ENCODE measurements at regions not wholly inside any gene's neighbourhood (a gene's known extent, or its start where the extent isn't known, plus 50 kb on each side); places are given as distances from the start of the nearest gene placed in this dataset.
"Not testable (repeated sequence)": the region's sequence is repeated elsewhere in the genome, so short reads cannot be mapped to it uniquely, and the experiment has no call there.

DNA sequence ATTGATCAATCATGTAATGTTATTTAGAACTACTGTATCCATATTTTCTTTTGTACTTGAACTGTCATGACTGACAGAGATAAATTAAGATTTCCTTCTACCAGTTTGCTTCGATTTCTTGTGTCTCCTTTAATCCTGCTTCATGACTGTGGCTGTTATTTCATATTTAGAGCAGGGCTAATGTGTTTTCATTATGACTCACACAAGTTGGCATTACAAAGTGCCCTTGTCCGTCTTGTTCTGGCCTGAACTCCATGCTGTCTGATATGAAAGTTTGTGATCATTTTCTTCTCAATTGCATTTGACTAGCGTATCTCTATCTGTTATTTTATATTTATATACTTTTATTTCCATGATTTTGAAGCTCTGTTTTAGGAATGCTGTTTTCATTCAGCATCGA lies 344.1 kb upstream of the PRKCQ start:
- Histone ChIP-seq H3K4me1 (ENCODE audit: control extremely low read depth in 1 of 4, control insufficient read depth in 4 of 4, insufficient read depth in 4 of 4, low read length in 3 of 4) (peaks cover 27 to 64% (median 50%) of the 10 kb centered on the region in 4 experiments), H3K27me3 (replicated peaks in 2 of 5; ENCODE audit: control insufficient read depth in 4 of 5, insufficient read depth in 5 of 5, low read length in 4 of 5) (no peaks in the 10 kb centered on the region), H3K27ac (ENCODE audit: insufficient read depth in 1 of 2, low read depth in 1 of 2, low read length in 2 of 2, poor library complexity in 1 of 2, severe bottlenecking in 2 of 2) (no peak overlapping the region), H3K9me3 (ENCODE audit: control extremely low read depth in 1 of 5, control insufficient read depth in 4 of 5, insufficient read depth in 2 of 5, low read depth in 1 of 5, low read length in 4 of 5) (no peaks in the 10 kb centered on the region), H3K36me3 (ENCODE audit: control insufficient read depth in 4 of 4, insufficient read depth in 4 of 4, low read length in 3 of 4) (no peaks in the 10 kb centered on the region), H3K4me3 (ENCODE audit: control insufficient read depth in 1 of 7, extremely low read depth in 1 of 7, insufficient read depth in 4 of 7, low read depth in 2 of 7, low read length in 6 of 7) (no peak overlapping the region)
- no CpG with 5 or more reads among the region's 4 CpGs for WGBS (ENCODE audit: insufficient coverage)
- CTCF ChIA-PET = interaction anchor here (1.1 kb wide), 1 partner anchor 8 kb away, joined by 5 read pairs; no protein-coding TSS in a partner anchor
- POLR2A ChIA-PET = interaction anchor here (0.5 kb wide), 1 partner anchor 767 kb away, joined by 5 read pairs; no protein-coding TSS in a partner anchor
- DNase-seq = peak in 1 of 3 donors; percentile 39

- H3K27me3 ChIP-seq (replicated peaks in 2 of 5; ENCODE audit: control insufficient read depth in 4 of 5, insufficient read depth in 5 of 5, low read length in 4 of 5); H3K36me3 ChIP-seq (ENCODE audit: control insufficient read depth in 4 of 4, insufficient read depth in 4 of 4, low read length in 3 of 4); POLR2A ChIA-PET; H3K9me3 ChIP-seq (ENCODE audit: control extremely low read depth in 1 of 5, control insufficient read depth in 4 of 5, insufficient read depth in 2 of 5, low read depth in 1 of 5, low read length in 4 of 5); H3K27ac ChIP-seq (ENCODE audit: insufficient read depth in 1 of 2, low read depth in 1 of 2, low read length in 2 of 2, poor library complexity in 1 of 2, severe bottlenecking in 2 of 2); H3K4me3 ChIP-seq (ENCODE audit: control insufficient read depth in 1 of 7, extremely low read depth in 1 of 7, insufficient read depth in 4 of 7, low read depth in 2 of 7, low read length in 6 of 7); DNase-seq: not testable (repeated sequence)
- CTCF ChIA-PET = interaction anchor here (1.2 to 4.6 kb wide), 9 partner anchors 30 to 500 kb away, joined by 3 to 43 read pairs (median 5); no protein-coding TSS in a partner anchor
- H3K4me1 ChIP-seq (ENCODE audit: control extremely low read depth in 1 of 4, control insufficient read depth in 4 of 4, insufficient read depth in 4 of 4, low read length in 3 of 4) = peaks cover 13 to 45% (median 33%) of the 10 kb centered on the region in 4 experiments
- WGBS (ENCODE audit: insufficient coverage) = 97% methylated on average over 10 of the region's 16 CpGs
Measured at GRCh38 chr10:6921026-6921425, 340.9 kb upstream of the PRKCQ start.

GRCh38 chr10:6920072-6921019 lies 340.3 kb upstream of the PRKCQ start:
- peak; percentile 83 to 97 (median 88) for DNase-seq
- peaks cover 11 to 40% (median 31%) of the 10 kb centered on the region in 4 experiments for H3K4me1 ChIP-seq (ENCODE audit: control extremely low read depth in 1 of 4, control insufficient read depth in 4 of 4, insufficient read depth in 4 of 4, low read length in 3 of 4)
- H3K36me3 ChIP-seq (ENCODE audit: control insufficient read depth in 4 of 4, insufficient read depth in 4 of 4, low read length in 3 of 4) = no peaks in the 10 kb centered on the region
- 15% methylated on average over 20 of the region's 26 CpGs for WGBS (ENCODE audit: insufficient coverage)
- ChIA-PET POLR2A (interaction anchor here (0.5 to 0.6 kb wide), 2 partner anchors 14 to 21 kb away, joined by 3 read pairs; no protein-coding TSS in a partner anchor), CTCF (interaction anchor here (0.6 to 4.6 kb wide), 42 partner anchors 7 to 501 kb away, joined by 3 to 43 read pairs (median 3); no protein-coding TSS in a partner anchor)
- peak overlapping the region in 1 of 2 experiments; percentile 43 for H3K27ac ChIP-seq (ENCODE audit: insufficient read depth in 1 of 2, low read depth in 1 of 2, low read length in 2 of 2, poor library complexity in 1 of 2, severe bottlenecking in 2 of 2)
- H3K9me3 ChIP-seq (ENCODE audit: control extremely low read depth in 1 of 5, control insufficient read depth in 4 of 5, insufficient read depth in 2 of 5, low read depth in 1 of 5, low read length in 4 of 5) = no peaks in the 10 kb centered on the region
- H3K4me3 ChIP-seq (ENCODE audit: control insufficient read depth in 1 of 7, extremely low read depth in 1 of 7, insufficient read depth in 4 of 7, low read depth in 2 of 7, low read length in 6 of 7) = peak overlapping the region in 4 of 7 experiments; percentile 13 to 60 (median 49)
- no peaks in the 10 kb centered on the region for H3K27me3 ChIP-seq (replicated peaks in 2 of 5; ENCODE audit: control insufficient read depth in 4 of 5, insufficient read depth in 5 of 5, low read length in 4 of 5)

- DNase-seq = no peak
- no peak overlapping the region for H3K4me3 ChIP-seq (ENCODE audit: control insufficient read depth in 1 of 7, extremely low read depth in 1 of 7, insufficient read depth in 4 of 7, low read depth in 2 of 7, low read length in 6 of 7)
- no peaks in the 10 kb centered on the region for H3K36me3 ChIP-seq (ENCODE audit: control insufficient read depth in 4 of 4, insufficient read depth in 4 of 4, low read length in 3 of 4)
- no peaks in the 10 kb centered on the region for H3K27me3 ChIP-seq (replicated peaks in 2 of 5; ENCODE audit: control insufficient read depth in 4 of 5, insufficient read depth in 5 of 5, low read length in 4 of 5)
- no peaks in the 10 kb centered on the region for H3K9me3 ChIP-seq (ENCODE audit: control extremely low read depth in 1 of 5, control insufficient read depth in 4 of 5, insufficient read depth in 2 of 5, low read depth in 1 of 5, low read length in 4 of 5)
- no CpG with 5 or more reads among the region's 2 CpGs for WGBS (ENCODE audit: insufficient coverage)
- H3K4me1 ChIP-seq (ENCODE audit: control extremely low read depth in 1 of 4, control insufficient read depth in 4 of 4, insufficient read depth in 4 of 4, low read length in 3 of 4) = peaks cover 11 to 31% (median 27%) of the 10 kb centered on the region in 4 experiments
- CTCF ChIA-PET = interaction anchor here (0.6 to 4.6 kb wide), 24 partner anchors 8 to 497 kb away, joined by 3 to 43 read pairs (median 4); partner anchors contain the start of gene SFMBT2
- H3K27ac ChIP-seq (ENCODE audit: insufficient read depth in 1 of 2, low read depth in 1 of 2, low read length in 2 of 2, poor library complexity in 1 of 2, severe bottlenecking in 2 of 2) = no peak overlapping the region
- POLR2A ChIA-PET = no interaction called here
Measured at GRCh38 chr10:6919077-6919476, 339.0 kb upstream of the PRKCQ start.

DNA sequence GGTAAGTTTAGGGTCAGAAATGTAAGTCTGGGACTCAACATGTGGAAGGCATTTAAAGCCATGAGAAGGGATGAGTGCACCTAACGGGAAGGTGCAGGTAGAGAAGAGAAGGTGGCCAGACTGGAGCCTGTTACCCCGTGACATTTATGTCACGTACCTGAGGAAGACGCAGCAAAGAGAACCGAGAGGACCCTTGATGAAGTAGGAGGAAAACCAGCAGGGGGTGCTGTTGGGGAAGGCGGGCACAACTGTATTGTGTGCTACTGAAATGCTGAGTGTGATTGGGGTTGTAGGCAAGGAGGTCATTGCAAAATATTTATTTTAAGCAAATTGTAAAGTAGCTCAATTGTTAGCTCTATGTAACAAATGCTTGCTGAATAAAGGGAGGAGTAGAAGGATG lies 338.2 kb upstream of the PRKCQ start:
- Histone ChIP-seq H3K4me1 (ENCODE audit: control extremely low read depth in 1 of 4, control insufficient read depth in 4 of 4, insufficient read depth in 4 of 4, low read length in 3 of 4) (peaks cover 11 to 29% (median 27%) of the 10 kb centered on the region in 4 experiments), H3K27me3 (replicated peaks in 2 of 5; ENCODE audit: control insufficient read depth in 4 of 5, insufficient read depth in 5 of 5, low read length in 4 of 5) (no peaks in the 10 kb centered on the region), H3K4me3 (ENCODE audit: control insufficient read depth in 1 of 7, extremely low read depth in 1 of 7, insufficient read depth in 4 of 7, low read depth in 2 of 7, low read length in 6 of 7) (no peak overlapping the region), H3K9me3 (ENCODE audit: control extremely low read depth in 1 of 5, control insufficient read depth in 4 of 5, insufficient read depth in 2 of 5, low read depth in 1 of 5, low read length in 4 of 5) (no peaks in the 10 kb centered on the region), H3K36me3 (ENCODE audit: control insufficient read depth in 4 of 4, insufficient read depth in 4 of 4, low read length in 3 of 4) (no peaks in the 10 kb centered on the region), H3K27ac (ENCODE audit: insufficient read depth in 1 of 2, low read depth in 1 of 2, low read length in 2 of 2, poor library complexity in 1 of 2, severe bottlenecking in 2 of 2) (no peak overlapping the region)
- peak; percentile 61 to 71 (median 63) for DNase-seq
- WGBS (ENCODE audit: insufficient coverage) = 52% methylated on average over 6 of the region's 6 CpGs
- ChIA-PET POLR2A (no interaction called here), CTCF (interaction anchor here (0.6 to 4.6 kb wide), 23 partner anchors 9 to 498 kb away, joined by 3 to 43 read pairs (median 4); partner anchors contain the start of gene SFMBT2)

DNA sequence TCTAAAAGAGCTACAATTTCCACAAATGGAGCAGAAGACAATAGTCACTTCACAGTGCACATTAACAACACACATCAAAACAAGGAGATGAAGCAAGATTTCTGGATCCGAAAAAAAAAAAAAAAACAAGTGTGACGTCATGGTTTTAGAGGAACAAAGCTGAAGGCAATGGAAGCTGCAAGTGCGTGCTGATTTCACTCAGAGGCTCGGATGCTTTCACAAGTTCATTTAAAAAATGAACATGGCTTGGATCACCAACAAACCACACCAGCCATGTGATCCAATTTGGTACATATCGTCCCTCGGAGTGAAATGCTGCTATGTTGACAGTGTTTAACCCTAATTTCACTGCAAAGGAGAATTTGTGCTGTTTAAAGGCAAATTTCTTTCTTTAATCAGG lies 337.0 kb upstream of the PRKCQ start:
- Histone ChIP-seq H3K27ac (ENCODE audit: insufficient read depth in 1 of 2, low read depth in 1 of 2, low read length in 2 of 2, poor library complexity in 1 of 2, severe bottlenecking in 2 of 2) (no peak overlapping the region), H3K36me3 (ENCODE audit: control insufficient read depth in 4 of 4, insufficient read depth in 4 of 4, low read length in 3 of 4) (no peaks in the 10 kb centered on the region), H3K4me3 (ENCODE audit: control insufficient read depth in 1 of 7, extremely low read depth in 1 of 7, insufficient read depth in 4 of 7, low read depth in 2 of 7, low read length in 6 of 7) (peak overlapping the region in 1 of 7 experiments; percentile 3), H3K4me1 (ENCODE audit: control extremely low read depth in 1 of 4, control insufficient read depth in 4 of 4, insufficient read depth in 4 of 4, low read length in 3 of 4) (peaks cover 11 to 31% (median 29%) of the 10 kb centered on the region in 4 experiments), H3K9me3 (ENCODE audit: control extremely low read depth in 1 of 5, control insufficient read depth in 4 of 5, insufficient read depth in 2 of 5, low read depth in 1 of 5, low read length in 4 of 5) (no peaks in the 10 kb centered on the region), H3K27me3 (replicated peaks in 2 of 5; ENCODE audit: control insufficient read depth in 4 of 5, insufficient read depth in 5 of 5, low read length in 4 of 5) (no peaks in the 10 kb centered on the region)
- CTCF ChIA-PET = interaction anchor here (1.1 to 3.1 kb wide), 4 partner anchors 10 to 499 kb away, joined by 3 to 10 read pairs (median 7); no protein-coding TSS in a partner anchor
- POLR2A ChIA-PET = interaction anchor here (1.0 to 1.1 kb wide), 2 partner anchors 10 to 154 kb away, joined by 3 read pairs; no protein-coding TSS in a partner anchor
- peak in 1 of 3 donors; percentile 34 for DNase-seq
- WGBS (ENCODE audit: insufficient coverage) = 72% methylated on average over 3 of the region's 6 CpGs

Measured in common myeloid progenitor, CD34-positive (primary cell).